C1 segment of cervical spinal cord (tissue), 14 donors: ENCODE measurements at regions not wholly inside any gene's neighbourhood (a gene's known extent, or its start where the extent isn't known, plus 50 kb on each side); places are given as distances from the start of the nearest gene placed in this dataset.
"Not testable (repeated sequence)": the region's sequence is repeated elsewhere in the genome, so short reads cannot be mapped to it uniquely, and the experiment has no call there.

Experiments used
- DNase-seq, 14 donors: peaks; one replicate each; lab custom pipeline; 2025; lab: John Stamatoyannopoulos, UW

DNA sequence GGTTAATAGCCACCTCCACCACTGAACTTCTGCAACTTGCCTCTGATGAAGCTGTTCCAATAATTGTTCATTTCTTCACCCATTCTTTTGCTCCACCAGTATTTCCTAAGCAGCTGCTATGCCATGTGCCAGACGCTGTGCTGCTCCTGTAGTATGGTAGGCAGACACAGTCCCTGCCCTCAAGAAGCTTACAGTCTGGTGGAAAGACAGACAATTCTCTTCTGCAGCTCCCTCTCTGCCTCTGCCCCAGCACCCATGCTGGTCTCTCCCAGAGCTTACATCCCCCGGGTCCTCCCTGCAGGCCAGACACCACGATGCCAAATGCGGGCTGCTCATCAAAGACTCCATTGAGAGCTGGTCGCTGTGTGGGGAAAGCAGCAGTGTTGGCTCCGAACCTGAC is 111.6 kb upstream of the ESRRB start:
- DNase-seq: no peak

DNA sequence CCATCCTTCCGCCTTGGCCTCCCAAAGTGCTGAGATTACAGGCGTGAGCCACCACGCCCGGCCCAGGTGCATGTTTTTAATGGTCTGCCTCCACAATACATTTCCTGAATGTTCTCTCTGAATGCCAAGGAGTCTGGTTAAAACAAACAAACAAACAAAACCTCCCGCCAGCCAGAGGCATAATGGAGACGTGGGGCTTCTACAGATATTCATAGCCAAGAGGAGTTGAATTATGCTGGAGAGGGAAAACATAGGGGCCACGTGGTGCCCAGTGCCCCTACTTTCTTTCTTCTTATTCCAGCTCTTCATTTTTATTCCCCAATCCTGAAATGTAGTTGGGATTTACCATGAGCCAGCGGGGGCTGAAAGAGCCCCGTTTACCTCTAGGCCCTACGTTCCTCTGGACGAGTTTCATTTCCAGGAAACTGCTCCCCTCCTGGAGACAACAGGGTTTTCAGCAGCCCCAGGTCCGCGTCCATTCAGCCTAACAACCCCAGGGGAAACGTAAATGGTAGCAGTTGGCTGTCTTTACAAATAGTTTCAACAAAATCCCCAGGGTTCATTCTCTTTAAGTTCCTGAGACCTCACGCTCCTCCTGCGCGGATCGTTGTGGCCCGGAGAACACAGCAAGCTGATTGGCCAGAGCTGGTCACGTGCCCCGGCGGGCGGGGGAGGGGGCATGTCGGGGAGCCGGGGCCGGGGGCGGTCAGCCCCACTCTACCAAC is 108.5 kb upstream of the ESRRB start:
- DNase-seq: peak in 12 of 14 donors; percentile 3 to 68 (median 32)

DNA sequence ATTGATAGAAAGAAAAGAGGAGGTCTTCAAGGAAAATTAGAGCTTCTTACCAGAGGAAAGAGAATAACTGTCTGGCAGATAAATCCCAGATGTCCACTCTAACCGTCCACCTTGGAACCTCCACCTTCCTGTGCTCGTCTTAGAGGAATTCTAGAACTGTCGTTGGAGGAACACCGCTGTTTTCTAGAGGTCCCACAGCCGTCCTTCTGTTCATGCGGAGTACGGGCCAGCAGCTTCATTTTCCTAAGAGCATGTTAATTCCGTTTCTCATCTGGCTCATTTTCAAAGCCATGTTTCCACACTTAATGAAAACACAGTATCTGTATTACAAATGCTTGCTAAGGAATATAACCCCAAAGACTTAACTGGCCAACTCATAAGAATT is 107.9 kb upstream of the ESRRB start:
- DNase-seq: no peak

DNA sequence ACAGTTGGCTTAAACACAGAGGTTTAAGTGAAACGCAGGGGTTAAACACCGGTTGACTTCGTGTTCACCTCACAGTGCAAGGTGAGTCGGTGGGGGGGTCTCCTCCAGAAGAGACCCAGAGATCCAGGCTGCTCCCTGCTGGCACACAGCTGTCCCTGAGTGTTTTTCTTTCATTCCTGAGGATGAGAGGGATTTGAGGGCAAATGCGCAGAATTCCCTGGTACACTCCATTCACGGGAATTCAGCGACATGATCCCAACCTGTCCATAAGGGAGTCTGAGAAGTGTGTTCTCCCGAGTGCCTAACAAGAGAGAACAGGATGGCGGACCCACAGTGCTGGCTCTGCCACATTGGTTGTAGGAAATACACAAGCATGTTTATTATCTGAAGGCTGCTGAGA is 107.2 kb upstream of the ESRRB start:
- DNase-seq: no peak

DNA sequence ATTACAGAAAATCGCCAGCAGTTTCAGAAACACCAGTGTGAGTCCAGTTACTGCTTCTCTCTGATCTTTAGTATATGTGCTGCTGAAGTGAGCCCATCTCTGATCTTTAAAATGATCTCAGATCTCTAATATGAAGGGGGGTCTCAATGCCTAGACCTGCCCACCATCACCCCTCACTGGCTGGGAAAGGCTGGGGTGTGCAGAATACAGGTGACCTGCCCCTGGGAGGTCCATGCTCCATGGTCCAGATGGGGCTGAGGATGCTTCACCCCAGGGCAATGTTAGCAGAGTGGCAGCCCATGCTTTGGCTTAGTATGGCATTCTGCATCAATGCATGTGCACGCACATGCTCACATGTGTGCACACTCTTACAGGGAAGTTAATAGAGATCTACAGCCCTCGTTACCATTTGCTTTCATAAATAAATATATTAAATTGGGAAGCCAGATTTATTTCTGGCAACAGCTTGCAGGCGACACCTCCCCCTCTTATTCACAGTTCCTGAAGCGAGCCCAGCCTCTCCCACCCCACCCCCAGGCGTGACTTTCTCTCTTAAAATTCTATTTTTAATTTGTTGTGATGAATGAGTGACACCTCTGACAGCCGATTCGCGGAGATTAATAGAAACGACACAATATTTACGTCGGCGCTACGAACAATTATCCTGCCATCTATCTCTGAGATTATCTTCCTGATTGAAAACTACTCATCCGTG is 104.7 kb upstream of the ESRRB start:
- DNase-seq: no peak

DNA sequence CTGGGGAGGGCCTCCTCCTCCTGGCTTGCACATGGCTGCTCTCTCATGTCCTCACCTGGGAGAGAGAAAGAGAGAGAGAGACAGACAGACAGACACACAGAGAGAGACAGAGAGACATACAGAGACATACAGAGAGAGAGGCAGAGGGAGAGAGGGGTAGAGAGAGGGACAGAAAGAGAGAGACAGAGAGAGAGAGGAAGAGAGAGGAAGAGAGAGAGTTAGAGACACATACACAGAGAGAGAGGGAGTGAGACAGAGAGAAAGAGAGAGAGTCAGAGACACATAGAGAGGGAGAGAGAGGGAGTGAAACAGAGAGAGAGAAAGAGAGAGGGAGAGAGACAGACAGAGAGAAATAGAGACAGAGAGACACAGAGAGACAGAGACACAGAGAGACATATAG is 103.6 kb upstream of the ESRRB start:
- DNase-seq: no peak

DNA sequence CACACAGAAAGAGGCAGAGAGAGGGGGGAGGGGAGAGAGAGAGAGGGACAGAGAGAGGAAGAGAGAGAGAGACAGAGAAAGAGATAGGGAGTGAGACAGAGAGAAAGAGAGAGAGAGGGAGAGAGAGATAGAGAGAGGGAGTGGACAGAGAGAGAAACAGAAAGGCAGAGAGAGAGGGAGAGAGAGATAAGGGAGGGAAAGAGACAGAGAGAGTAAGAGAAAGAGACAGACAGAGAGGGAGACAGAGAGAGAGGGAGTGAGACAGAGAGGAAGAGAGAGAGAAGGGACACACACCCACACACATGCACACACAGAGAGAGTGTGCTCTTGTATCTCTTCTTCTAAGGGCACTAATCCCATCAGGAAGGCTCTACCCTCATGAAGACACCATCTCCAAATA is 103.2 kb upstream of the ESRRB start:
- no peak for DNase-seq

DNA sequence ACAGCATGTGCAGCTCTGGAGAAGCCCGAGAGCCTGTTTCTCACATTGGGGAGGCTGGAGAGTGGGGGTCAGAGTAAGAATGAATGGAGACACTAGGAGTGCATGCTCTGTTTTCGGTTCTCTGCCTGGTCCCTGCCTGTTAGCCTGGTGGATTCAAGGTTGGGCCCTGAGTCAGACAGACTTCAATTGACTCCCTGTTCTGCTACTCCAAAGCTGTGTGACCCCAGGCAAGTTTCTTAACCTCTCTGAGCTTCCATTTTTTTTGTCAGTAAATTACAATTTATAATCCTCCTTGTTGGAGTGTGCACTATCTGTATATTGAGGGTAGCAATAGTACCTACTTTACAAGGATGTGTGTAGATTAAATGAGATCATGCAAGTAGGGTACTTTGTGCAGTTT is 102.6 kb upstream of the ESRRB start:
- no peak for DNase-seq

DNA sequence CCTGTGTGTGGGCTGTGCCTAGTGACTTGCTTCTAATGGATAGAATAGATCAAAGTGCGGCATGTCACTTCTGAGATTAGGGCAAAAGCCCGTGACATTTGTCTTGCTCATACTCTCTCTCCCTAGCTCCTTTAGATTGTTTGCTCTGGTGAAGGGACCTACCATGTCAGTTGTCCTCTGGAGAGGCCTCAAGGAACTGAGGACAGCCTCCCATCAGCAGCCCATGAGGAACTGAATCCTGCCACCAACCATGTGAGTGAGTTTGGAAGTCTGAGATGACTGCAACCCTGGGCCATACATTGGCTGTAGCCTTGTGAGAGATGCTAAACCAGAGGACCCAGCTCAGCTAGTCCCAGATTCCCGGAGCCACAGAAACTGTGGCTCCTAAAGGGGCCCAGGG is 101.6 kb upstream of the ESRRB start:
- no peak for DNase-seq

DNA sequence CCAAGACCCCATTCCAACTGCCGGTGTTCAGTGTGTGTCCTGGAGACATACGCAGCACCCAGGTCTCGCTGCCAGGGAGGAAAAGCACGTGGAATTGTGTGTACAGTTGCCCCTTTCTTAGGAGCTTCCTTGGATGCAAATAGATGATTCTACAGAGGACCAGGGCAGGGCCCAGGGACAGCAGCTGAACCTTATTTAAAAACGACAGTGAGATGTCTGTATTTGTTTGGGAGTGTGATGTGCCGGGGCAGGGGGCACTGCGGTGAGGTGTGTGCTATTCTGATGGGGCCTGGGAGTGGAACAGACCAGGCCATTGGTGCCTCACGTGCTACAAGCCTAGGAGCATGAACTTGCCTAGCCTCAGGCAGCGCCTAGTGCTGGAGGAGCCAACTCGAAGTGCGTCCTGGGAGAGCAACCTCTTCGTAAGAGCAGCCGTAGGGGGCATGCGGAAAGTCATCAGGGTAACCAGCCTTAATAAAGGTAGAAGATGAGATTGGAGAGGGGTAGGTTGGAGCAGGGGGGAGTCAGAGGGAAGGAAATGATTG is 98.3 kb upstream of the ESRRB start:
- no peak for DNase-seq

DNA sequence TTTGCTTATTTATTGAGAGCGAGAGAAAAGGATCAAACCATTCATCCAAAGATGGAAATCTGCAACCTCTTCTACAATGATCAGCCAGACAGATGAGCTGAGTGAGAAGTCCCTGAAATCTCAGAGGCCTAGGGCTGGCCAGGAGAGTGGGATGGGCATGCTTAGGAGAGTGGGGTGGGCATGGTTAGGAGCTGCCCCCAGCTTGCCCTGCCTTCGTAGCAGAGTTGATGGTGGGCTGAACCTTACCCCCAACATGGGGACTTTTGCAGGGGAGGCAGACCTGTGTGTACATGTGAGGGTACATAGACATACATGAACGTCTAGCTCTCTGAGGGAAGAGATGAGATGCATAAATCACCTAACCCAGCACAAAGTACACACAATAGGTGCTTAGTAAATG is 95.7 kb upstream of the ESRRB start:
- no peak for DNase-seq

DNA sequence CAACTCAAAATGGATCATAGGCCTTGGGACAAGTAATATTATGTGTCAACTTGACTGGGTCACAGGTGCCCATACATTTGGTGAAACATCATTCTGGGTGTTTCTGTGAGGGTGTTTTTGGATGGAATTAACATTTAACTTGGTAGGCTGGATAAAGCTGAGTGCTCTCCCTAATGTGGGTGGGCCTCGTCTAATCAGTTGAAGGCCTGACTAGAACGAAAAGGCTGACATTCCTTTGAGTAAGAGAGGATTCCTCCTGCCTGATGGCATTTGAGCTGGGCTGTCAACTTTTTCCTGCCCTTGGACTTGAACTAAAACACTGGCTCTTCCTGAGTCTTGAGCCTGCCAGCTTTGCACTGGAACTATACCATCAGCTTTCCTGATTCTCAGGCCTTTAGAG is 93.4 kb upstream of the ESRRB start:
- no peak for DNase-seq

DNA sequence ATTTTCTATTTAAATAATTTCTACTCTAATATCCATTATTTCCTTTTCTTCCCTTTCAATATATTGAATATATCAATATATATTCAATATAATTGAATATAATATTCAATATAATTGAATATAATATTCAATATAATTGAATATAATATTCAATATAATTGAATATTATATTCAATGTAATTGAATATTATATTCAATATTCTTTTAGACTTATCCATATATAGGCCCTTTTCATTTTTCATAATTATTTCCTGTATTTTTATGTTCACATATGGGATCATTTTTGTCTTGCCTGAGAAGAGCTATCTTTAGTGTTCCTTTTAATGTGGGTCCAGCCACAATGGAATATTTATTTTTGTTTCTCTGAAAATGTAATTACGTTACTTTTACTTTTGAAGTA is 88.9 kb upstream of the ESRRB start:
- no peak for DNase-seq

DNA sequence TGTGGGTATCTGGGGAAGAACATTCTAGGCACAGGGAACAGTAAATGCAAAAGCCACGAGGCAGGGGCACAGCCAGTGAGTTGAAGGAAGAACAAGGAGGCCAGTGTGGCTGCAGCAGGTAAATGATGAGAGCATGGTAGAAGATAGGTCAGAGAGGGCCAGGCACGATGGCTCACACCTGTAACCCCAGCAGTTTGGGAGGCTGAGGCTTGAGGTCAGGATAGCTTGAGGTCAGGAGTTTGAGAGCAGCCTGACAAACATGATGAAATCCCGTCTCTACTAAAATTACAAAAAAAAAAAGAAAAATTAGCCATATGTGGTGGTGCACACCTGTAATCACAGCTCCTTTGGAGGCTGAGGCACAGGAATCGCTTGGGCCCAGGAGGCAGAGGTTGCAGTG is 86.7 kb upstream of the ESRRB start:
- DNase-seq: no peak

DNA sequence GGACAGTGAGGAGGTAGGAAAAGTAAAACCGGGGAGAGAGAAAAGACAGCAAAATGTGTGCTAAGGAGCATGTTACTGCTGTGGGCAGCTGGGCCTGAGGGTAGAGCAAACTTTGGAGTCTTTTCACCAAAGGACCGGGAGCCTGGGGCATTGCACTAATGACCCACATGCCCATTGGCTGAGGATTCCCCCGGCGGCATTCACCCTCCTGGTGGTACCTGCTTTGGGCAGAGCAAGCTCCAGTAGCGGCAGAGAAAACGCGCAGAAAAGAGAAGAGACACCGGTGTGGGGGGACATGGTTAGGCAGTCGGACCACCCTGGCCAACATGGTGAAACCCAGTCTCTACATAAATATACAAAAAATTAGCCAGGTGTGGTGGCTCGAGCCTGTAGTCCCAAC is 83.4 kb upstream of the ESRRB start:
- no peak for DNase-seq

DNA sequence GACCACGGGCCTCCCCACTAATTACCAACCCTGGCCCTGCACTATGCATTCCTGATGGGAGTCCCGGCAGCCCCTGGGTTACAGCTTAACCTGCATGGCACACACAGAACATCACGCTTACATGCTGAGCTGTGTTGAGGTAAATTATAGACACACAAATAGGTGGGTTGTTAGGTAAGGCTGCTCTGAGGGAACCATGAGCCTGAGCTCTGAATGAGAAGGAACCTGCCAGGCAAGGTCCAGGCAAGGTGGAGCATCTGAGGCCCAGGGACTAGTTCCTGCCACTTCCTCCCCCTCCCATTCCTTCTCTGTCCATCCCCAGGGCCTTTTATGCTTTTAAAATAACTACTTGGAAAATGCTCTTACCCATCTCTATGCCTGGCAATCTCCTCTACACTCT is 82.7 kb upstream of the ESRRB start:
- no peak for DNase-seq

DNA sequence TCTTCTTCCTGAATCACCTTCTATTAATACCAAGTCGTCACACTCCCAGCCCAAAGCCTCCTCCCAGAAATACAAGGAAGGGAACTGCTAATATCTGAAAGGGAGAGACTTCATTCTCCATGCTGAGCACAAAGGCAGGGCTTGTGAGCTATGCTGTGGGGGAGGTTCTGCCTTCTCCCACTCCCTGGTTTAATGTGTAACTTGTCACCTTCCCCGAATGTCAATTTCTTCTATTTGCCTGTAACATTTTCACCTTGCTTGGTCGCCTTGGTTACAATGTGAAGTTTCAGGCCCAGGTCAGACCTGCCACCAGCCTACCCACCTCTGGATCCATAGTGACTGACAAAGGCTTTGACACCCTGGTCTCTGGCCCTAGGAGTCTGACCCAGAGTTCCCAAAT is 82.0 kb upstream of the ESRRB start:
- no peak for DNase-seq

DNA sequence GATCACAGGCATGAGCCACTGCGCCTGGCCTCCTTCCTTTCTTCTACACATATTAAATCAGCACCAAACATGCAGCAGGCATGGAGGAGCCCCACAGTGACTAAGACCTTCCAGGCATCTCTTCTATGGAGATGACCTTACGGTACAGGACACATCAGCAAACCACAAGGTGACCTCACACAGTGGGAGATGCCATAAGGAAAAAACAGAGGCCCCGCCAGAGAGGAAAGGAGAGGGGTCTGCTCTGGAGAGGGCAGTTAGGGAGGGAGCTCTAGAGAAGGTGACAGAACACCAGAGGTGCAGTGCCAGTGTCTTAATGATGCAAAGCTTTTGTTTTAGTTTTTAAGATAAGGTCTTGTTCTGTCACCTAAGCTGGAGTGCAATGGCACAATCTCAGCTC is 81.1 kb upstream of the ESRRB start:
- DNase-seq: no peak

DNA sequence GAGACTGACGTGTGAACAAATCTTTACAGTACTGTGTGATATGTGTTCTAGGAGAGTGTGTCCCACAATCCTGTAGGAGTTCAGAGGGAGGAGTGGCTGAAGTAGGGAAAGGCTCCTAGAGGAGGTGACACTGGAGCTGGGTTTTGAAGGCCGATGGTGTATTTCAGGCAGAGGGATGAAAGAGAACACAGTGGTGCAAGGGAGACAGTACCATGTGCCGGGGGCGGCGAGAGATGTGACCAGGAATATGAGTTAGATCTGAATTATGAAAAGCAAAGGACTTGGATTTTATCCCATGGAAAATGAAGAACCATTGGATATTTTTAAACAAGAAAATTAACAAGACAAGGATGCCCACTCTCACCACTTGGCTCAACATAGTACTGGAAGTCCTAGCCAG is 77.0 kb upstream of the ESRRB start:
- DNase-seq: no peak

DNA sequence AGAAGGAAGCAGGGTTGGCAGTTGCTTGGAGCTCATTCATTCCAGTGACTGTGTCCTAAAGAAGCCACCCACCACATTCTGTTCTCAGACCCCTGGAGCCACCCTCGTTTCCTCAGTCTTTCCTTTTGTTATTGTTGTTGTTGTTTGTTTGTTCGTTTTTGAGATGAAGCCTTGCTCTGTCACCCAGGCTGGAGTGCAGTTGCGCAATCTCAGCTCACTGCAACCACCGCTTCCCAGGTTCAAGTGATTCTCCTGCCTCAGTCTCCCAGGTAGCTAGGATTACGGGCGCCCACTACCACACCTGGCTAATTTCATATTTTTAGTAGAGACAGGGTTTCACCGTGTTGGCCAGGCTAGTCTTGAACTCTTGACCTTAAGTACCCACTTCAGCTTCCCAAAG is 72.7 kb upstream of the ESRRB start:
- DNase-seq: not testable (repeated sequence)

DNA sequence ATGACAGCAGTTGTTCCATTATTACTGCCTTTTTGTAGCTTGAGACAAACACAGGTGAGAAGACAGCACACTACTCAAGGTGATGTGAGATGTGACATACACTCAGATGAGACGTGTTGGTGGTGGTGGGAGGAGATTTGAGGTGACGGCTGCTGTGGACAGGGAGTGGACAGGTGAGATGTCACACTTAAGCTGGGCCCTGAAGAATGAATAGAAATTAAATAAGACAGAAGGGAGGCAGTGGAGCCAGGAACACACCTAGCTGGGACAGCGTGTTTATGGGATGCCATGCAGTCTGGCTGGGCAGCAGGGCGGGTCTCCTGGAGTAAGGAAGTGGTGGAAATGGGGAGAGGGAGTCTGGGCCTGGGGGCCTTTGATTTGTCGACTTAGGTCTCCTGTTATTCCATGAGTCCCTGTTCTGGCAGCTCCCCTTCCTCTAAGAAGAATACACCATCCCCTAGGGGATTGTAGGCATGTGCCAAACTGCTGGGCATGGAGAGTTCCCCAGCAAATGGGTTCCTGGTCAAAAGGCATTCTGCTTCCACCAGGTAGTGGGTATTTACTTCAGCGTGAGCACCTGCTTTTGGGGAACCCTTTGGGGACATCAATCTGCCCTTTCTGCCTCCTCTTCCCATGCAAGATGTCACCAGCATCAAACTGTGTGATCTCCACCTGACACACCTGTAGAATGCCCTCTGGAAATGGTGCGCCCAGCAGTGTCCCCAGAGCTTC is 71.2 kb upstream of the ESRRB start:
- no peak for DNase-seq

DNA sequence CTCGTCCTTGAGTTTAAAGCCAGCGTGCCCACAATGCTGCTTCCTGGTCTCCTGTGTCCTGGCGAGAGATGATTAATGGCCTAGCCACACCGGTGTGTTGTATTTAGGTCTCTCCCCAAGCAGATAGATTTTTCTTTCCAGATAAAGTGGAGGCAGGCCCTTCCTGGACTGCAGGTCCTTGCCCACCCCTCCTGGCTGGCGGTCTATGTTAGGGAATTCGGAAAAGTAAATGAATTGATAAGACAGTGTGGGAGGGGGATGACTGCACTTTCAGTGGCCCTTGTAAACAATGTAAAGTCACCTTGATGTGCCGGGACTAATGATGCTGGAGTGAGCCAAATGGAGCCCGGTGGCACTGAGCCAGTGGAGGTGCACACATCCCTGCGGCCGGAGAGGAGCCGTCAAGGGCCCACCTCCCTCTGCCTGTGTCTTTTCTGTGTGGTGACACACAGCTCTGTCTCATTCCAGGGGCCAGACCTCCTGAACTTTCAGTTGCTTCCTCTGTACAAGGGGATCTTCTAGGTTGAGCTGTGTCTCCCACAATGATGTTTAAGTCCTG is 70.6 kb upstream of the ESRRB start:
- DNase-seq: no peak
